GM12892 (cell line): ENCODE measurements at regions not wholly inside any gene's neighbourhood (a gene's known extent, or its start where the extent isn't known, plus 50 kb on each side); places are given as distances from the start of the nearest gene placed in this dataset.

ENCODE experiments used
- POLR2A ChIP-seq: IDR thresholded peaks from 2 replicates; pipeline ENCODE4 v1.6.1; 2011; ENCODE audit warnings: low read depth, low read length, control low read depth
- POLR2AphosphoS5 ChIP-seq: IDR thresholded peaks from 2 replicates; pipeline ENCODE4 v1.6.1; 2011; ENCODE audit warnings: low read depth, low read length, control low read depth
- TAF1 ChIP-seq: IDR thresholded peaks from 2 replicates; pipeline ENCODE4 v1.6.1; 2011; ENCODE audit warnings: low read depth, mild to moderate bottlenecking, control low read depth, low read length, borderline replicate concordance

DNA sequence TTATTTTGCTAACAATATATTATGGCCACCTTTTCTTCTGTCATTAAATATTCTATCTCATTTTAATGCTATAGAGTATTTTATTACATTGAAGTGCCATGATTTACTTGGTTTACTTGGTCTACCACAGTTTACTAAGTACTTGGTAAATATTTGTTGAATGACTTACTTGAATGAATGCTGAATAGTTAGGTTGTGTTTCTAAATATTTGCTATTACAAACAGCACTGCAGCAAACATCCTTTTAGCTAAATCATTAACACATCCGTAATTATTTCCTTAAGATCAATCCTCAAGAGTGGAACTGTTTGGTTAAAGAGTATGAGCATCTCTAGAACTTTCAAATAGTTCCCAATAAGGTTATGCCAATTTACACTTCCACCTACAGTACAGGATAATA, 318.7 kb downstream of the MYCN start:
- TF ChIP-seq TAF1: no peak
- no peak for TF ChIP-seq POLR2A
- TF ChIP-seq POLR2AphosphoS5: no peak
